GM21367 (cell line): ENCODE measurements at regions not wholly inside any gene's neighbourhood (a gene's known extent, or its start where the extent isn't known, plus 50 kb on each side); places are given as distances from the start of the nearest gene placed in this dataset.

Experiments used
- ATAC-seq: cut with Tn5 transposase; IDR thresholded peaks from one replicate; pipeline ENCODE4 v1.9.1; 2021; ENCODE audit not compliant: unreplicated experiment

- ATAC-seq = no peak
These were observed 1075.0 kb downstream of the TTLL7 start for GRCh38 chr1:82923931-82924330.

GRCh38 chr1:82921759-82922158 is 1077.2 kb downstream of the TTLL7 start:
- no peak for ATAC-seq

GRCh38 chr1:82920418-82921248 is 1078.3 kb downstream of the TTLL7 start:
- no peak for ATAC-seq

GRCh38 chr1:82919837-82920236 is 1079.1 kb downstream of the TTLL7 start:
- no peak for ATAC-seq

DNA sequence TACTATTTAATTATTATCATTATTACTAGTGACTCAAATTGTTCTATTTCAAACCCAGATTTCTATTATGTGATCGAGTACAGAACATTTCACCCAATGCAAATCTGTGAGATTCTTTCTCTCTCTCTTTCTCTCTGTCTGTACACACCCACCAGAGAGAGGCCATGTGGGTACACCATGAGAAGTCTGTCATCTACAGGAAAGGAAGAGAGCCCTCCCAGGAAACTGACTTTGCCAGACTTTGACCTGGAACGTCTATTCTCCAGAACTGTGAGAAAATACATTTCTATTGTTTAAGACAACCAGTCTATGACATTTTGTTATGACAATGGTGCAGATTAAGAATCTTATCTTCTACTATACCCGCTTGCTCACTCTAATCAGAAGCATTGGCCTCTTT is 1091.6 kb downstream of the TTLL7 start:
- ATAC-seq = no peak

- no peak for ATAC-seq
These were observed 1095.3 kb downstream of the TTLL7 start for GRCh38 chr1:82903626-82904025.

- no peak for ATAC-seq
These were observed 1097.4 kb downstream of the TTLL7 start for GRCh38 chr1:82901561-82901960.

GRCh38 chr1:82901118-82901517 is 1097.8 kb downstream of the TTLL7 start:
- ATAC-seq = no peak

DNA sequence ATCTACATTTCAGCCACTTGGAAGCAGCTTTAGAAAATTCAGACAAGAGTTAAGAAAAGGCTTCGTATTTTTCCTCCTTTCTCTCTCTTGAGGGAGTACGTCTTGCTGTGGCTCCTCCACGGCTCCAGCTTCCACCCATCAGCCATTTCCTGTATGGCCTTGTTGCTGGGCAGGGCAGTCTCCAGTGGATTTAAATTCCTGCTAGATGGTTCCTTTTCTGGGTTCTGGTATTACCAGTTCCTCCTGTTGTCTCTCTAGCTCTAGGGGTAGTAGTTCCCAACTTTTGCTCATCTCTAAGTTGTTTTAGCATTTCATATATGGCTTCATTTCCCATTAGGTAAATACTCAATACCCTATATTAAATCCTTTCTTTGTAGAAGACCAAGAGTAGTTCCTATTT is 1098.3 kb downstream of the ADGRL2 start:
- no peak for ATAC-seq

DNA sequence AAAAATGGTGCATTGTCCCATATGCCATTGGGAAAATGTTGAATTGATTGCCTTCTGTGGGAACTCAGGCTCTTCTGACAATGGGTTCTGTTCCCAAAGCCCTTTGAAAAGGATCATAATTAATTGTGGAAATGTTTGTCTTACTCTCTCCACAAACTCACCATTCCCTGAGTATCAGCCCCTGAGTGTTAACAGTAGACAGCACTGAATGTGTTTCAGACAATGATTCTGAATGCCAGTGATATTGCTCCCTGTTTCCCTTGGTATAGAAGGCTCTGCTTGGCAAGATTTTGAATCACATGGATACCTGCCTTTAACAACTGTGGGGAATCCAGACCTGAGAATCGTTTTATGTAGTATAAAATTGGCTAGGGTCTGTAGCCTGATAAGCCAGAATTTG is 1096.8 kb downstream of the ADGRL2 start:
- ATAC-seq = no peak

- ATAC-seq = no peak
These were observed 1095.3 kb downstream of the ADGRL2 start for GRCh38 chr1:82896036-82896435.

GRCh38 chr1:82894635-82895034 is 1093.9 kb downstream of the ADGRL2 start:
- no peak for ATAC-seq

DNA sequence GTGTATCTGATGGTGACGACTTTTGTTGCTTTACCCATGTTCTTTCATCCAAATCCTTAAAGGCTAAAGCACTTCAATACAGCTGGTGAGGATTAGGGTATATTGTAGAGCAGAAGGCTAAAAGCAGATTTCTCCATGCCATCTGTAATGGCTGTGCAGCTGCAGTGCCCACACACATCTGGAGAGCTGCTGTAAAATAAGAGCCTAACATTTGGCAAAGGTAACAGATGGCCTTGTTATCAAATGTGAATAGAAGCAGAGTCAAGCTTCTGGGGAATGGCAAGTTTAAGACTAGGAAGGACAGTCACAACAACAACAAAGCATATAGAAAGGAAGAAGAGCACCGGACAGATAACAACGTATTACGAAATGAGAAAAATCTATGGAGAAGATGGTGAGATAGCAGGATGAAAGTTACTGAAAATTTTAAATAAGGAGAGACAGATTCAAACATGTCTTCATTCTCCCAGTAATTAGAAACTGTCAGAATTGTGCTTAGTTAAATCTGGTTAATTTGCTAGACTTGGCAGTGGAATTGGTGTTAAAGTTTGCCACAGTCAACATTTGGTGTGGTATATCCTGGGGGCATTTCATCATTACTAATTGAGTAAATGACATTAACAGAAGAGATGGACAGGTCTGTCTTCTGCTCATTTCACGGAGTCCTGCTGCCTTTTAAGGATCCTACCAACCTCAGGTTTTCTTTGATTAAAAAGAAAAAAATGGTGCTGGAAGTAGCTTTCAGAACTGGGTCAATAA is 1093.2 kb downstream of the ADGRL2 start:
- no peak for ATAC-seq

DNA sequence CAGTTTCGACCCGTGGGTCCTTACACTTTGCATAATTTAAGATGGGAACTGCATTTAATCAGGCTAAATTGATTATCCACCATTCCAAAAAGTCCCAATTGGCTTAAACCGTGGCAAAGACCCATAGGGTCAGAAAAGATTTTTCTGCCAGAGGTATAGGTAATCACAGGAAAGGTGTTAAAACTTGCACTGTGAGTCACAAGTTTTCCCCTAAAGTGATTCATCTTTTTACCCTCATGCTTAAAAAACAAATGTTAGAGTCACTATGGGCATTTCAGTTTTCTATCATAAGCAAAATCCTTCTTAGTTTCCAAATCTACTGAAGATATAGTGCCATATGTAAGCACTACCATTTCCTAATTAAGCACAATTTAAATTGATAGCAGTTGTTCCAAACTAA is 1079.8 kb downstream of the ADGRL2 start:
- no peak for ATAC-seq

DNA sequence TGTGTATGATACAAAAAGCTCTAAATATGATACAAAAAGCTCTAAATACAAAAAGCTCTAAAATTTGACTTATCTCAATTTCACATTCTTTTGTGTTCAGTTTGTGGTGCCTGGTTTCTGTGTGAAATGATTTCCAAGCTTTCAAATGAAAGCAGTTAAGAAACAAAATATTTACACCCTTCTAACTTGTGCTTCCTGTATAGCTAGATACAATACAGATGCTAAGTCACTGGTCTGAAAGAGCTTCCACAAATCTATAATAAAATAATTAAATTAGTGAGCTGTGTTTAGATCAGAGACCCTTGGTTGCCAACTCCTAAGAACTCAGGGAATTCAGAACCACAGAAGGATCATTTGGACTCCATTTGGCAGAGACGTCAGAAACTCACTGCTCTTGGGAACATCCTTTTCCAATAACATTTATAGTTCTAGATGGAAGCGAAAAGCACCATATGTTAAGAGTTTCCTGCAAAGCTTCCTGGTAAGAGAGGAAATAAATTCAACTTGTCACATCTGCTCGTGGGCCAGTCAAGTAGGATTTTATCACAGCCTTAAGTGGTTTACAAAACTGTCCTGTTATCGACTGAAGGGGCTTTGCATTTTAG is 1079.1 kb downstream of the ADGRL2 start:
- no peak for ATAC-seq

DNA sequence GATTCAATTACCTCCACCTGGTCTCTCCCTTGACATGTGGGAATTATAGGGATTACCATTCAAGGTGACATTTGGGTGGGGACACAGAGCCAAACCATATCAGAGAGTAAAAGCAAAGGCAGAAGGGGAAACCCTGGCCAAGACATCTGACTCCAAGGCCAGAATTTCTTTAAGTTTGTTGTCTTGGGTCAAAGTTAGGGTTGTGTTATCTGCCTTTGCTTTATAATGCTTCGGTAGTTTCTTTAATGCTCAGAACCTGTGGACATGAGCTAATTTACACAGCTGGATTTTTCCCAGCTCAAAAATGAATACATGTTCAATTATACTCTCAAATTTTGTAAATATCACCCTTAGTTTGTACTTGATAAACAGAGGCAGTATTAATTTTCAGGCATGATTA is 1074.4 kb downstream of the ADGRL2 start:
- no peak for ATAC-seq

GRCh38 chr1:82874041-82874440 is 1073.3 kb downstream of the ADGRL2 start:
- no peak for ATAC-seq

GRCh38 chr1:82870332-82870731 is 1069.6 kb downstream of the ADGRL2 start:
- ATAC-seq = no peak

GRCh38 chr1:82867781-82868180 is 1067.0 kb downstream of the ADGRL2 start:
- ATAC-seq = no peak

DNA sequence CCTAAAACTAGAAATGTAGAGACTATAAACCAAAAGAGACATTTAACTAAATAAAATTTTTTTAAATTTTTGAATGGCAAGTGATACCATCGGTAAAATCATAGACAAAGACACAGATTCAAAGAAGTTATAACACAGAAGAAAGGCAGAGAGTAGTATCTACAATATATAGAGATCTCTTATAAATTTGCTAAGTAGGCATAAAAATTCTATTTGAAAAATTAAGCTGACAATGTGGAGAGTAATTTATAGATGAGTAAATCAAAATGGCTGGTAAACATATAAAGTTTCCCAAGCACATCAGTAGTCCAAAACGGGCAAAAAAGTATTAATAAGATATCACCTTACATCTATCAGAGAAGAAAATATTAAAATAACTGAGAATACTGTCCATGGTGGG is 1061.0 kb downstream of the ADGRL2 start:
- ATAC-seq = no peak

DNA sequence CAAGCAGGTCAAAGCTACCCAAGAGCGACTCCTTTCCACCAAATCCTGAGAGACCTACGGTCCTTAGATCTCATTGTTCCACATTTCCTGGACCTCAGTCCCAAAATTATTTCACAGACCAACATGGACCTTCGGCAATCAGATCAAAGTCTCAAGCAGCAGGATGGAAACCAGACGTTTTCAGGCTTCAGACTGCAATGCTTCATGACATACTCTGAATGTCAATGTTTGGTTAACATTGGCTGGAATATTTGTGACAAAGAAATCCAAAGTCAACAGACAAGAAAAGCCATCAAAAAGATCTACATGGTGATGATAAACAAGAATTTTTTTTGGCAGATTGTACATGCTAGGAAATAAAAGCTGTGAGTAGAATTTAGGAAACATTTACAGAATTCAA is 1057.3 kb downstream of the ADGRL2 start:
- no peak for ATAC-seq

GRCh38 chr1:82849460-82849859 is 1048.7 kb downstream of the ADGRL2 start:
- no peak for ATAC-seq
